NK-92 treated with Interleukin-12 subunit alpha and Interleukin-12 subunit beta, amount 100 ng/mL, for 24 hours (cell line): ENCODE measurements at regions not wholly inside any gene's neighbourhood (a gene's known extent, or its start where the extent isn't known, plus 50 kb on each side); places are given as distances from the start of the nearest gene placed in this dataset.

Experiments
- DNase-seq: peaks from one replicate; lab custom pipeline; 2025; lab: John Stamatoyannopoulos, UW

DNA sequence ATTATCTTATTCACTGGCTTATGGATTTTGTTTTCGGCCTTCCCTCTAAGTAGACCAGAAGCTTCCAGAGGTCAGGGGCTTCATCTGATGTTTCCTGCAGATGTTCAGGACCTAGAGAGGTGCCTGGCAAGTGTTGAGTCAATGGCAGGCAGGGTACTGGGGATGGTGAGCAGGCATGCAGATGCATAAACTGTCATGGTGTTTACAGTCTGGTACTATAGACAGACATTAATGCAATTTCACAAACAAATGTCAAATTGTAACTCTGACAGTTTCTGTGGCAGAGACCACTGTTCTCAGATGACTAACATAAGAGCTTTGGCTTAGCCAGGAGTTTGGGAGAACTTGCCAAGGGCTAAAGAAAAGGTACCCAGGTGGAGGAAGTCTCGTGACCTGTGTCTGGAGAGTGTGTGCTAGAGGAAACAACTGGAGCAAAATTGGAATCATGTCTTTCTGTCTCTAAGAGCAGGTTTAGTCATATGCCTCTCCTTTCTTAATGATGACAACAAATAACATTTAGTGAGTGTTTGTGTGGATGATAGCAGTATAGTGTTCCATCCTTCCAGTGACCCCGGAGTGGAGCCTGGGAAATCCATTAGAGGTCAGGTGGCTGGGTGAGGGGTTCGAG lies 53.7 kb upstream of the TRAK1 start:
- no peak for DNase-seq

DNA sequence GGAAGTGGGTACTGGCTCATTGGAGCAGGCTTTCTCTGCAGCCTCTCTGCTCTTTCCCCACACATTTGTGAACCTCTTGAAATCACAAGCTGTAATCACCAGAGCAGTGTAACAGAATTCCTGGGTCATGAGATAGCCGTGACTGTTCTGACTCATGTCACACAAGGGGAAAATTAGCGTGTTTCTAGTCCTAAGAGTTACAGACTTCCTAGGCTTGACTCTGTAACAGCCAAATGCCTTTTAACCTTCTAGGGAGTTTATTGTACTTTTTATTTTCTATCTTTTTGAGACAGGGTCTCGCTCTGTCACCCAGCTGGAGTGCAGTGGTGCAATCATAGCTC lies 54.7 kb upstream of the TRAK1 start:
- DNase-seq: no peak

DNA sequence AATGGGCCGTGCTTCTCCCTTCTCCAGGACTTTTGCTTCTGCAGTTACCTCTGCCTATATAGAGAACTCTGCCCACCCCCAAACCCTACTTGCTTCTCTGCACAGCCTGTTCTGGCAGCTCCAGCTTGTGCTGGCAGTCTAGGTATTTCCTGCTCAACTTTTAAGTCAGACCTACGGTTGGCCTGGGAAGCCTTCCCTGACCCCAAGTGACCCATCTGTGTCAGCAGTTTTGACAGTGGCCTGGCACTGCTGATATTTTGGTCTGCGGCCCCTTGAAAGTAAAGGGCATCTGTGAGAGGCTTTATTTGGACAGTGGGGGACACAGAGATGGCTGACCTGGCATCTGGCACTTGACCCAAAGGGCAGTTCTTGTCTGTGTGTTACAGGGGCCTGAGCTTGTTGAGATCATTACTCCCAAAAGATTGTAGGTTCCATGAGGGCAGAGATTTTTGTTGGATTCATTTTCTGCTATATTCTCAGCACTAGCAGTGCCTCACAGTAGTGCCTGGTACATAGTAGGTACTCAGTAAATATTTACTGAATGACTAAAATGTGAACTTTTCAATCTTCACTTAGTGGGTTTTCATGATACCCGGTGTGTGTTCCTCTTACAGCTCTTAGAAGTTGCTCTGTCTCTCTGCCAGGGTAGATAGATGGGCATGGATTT lies 55.2 kb upstream of the TRAK1 start:
- DNase-seq: no peak

DNA sequence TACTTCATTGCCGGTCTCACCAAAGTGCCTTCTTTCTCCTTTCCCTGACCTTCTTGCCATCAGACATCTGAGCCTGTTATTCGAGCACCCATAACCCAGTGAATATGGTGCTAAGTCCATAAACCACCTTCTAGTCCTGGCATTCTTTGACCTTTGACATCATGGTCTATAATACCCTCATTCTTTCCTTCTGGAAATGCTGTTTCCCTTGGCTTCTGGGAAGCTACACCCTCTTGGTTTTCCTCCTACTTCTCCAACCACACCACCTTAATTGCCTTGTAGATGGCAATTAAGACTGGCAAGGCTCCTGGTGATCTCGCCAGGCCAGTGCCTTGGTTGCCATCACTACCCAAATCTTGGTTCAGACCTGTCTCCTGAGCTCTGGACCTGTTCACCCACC lies 56.1 kb upstream of the TRAK1 start:
- no peak for DNase-seq

DNA sequence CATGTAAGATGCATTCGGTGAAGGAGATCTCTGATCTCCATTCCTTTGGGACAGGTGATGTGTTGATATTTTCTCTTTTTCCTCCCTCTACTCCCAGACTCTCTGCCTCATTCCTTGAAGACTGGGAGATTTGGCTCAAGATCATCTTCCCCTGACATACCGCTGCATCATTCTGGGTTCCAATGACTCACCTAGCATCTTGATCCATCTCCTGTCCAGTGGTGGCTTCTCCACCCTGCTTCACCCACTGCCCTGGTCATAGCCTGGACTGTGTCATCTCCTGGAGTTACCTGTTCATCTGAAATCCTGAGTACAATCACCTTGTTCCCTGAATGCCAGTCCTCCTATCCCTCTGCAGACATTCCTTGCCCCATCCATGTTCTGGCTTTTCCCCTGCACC lies 57.4 kb upstream of the TRAK1 start:
- no peak for DNase-seq

DNA sequence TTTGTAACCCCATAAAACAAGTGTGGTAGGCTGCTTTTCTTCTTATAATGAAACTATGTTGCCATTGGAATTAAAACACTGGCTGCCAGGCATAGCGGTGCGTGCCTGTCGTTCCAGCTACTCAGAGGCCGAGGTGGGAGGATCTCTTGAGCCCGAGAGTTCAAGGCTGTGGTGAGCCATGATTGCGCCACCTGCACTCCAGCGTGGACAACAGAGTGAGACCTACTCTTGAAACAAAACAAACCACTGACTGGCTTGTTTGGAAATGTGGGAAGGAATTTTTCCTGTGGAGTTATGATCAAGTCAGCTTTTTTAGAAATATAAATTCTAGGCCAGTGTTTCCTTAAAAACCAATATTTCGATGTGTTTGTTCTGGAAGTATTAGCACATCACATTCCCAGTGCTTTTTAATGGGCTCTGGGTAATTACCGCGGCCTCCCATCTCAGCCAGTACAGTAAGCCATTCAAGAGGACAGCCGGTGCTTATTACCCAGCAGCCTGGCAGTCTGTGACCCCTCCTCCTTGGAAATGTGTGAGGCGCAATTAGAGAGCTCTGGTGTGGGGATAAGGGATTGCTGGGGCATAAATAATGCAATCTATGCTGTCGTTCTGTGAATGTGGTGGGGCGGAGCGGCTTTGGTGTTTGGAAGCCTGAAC lies 58.3 kb upstream of the TRAK1 start:
- no peak for DNase-seq

DNA sequence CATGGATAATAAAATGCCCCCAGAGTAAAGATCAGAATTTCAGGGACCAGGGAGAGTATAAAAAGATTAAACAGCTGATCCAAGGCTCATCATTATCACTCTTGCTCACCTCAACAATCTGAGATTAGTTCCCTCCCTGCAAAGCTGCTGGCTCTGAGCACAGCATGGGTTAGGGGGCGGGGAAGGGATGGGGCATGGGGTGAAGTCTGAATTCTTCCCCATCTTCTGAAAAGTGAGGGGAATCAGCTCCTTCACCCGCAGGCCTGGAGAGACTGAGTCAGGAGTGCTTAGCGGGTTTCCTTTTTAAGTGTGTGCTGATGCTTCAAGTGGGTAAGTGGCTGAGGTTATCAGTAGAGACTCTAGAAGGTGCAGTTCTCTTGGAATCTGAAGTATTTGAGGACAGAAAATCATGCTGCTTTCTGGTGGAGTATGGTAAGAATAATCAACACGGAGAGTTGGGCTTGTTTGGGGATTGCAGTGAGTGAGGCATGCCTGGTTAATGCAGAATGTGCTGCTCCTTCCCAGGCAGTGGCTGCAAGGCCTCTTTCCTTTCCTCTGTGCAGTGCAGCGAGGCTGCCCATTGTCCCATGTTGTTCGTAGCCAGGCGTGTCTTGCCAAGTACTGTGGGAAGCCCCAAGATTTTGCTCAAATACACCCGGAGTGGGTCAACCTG lies 59.2 kb upstream of the TRAK1 start:
- no peak for DNase-seq

DNA sequence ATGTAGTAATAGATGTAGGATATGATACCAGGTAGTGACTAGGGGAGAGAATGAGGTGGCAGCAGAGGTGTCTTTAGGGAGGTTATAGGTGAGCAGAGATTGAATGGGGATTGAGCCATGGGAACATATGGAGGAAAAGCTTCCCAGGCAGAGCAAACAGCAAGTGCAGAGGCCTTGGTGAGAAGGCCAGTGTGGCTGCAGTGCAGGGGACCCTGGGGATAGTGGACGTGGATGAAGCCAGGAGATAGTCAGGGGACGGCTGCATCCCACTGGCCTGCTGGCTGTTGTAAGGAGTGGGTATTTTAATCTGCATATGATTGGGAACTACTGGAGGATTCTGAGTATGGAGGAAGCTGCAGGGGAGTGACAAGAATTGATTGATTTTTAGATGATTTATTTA lies 62.7 kb upstream of the TRAK1 start:
- DNase-seq: no peak

DNA sequence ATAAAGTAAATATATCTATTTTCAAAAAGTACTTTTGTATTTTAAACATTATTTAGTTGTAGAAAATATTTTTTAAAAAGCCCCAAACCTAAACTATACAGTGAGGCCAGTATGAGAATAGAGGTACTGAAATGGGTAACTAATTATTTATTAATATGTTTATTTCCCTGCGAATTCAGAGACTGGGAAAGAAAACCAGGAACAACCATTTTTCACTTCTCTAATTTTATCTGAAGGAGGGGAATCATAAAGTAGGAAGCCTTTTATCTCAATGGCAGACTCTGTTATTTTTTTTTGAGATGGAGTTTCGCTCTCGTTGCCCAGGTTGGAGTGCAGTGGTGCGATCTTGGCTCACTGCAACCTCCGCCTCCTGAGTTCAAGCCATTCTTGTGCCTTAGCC lies 63.6 kb upstream of the TRAK1 start:
- DNase-seq: no peak

DNA sequence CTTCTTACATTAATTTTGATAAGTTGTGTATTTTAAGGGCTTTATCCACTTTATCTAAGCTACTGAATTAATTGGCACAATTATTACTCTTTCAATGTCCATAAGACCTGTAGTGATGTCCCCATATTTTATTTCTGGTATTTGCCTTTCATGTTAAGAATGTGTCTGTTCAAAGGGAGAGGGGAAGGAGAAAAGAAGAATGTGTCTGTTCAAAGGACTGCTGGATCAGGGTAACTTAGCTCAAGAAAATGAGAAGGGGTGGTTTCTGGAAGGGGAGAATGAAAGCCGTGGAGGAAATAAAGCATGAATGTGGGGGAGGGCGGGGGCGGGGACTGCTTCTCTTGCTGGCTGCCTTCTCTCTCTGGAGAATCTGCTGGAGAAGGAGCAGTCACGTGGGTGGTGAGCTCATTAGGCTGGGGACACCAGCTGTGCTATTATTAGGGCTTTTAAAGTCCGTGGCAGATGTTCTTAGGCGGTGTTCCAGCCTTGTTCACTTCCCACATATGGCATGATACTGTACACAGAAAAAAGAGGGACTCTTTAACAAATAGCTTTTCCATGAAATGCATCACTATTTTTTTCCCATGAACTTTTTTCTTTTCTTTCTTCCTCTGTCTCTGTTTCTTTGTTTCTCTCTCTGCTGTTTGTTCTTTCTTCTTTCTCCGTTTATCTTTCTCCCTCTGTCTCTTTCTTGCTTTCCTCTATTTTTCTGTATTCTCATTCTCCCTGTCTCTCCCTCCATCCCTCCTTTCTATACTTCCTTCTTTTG lies 63.7 kb upstream of the ULK4 start:
- DNase-seq: no peak

DNA sequence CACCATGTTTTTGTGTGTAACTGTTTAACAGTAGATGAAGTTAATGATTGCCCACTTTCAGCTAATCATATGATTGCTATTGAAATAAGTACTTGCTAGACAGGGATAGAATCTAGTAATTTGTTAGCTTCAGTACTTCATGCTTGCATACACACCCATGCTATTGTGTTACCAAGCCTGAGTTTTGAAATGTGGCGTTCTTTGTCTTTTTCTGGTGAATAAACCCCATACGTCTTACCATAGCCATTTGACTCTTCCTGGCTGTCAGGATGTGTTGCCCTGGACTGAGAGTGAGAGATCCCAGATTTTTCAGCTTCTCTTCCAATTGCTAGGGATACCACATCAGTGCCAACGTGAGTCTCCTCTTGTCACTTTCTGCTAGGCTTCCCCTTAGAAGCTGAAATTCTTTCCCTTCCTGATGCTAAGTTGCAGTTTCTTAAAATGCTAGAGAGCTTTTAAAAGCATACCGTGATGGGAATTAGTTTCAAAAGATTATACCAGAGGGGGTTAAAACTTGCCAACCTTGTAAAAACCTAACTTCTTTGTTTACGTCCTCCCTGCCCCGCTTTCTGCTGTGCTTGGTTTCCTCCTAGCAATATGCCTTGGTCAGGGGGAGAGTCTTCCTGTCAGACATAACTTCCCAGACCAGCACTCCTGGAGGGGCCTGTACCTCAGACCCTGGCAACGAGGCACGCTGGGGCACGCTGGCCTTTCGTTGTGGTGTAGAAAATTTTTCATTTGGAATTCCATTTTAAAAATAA lies 62.9 kb upstream of the ULK4 start:
- no peak for DNase-seq

DNA sequence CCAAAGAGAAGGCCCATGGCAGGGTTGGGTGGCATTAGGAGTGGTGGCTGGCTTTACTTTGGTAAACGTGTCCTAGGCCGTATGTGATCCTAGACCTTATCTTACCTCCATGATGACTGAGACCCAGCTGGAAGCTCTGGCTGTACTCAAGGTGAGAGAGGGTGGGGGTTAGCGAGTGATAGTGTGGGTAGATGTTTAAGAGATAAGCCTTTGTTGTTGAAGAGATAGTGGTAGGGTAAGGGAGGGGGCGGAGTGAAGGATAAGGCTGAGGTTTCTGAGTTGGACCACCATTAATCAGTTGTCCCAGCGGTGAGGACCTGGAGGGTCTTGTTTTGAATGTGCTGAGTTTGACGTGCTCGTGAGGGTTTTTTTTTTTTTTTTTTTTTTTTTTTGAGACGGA lies 61.5 kb upstream of the ULK4 start:
- DNase-seq: no peak

DNA sequence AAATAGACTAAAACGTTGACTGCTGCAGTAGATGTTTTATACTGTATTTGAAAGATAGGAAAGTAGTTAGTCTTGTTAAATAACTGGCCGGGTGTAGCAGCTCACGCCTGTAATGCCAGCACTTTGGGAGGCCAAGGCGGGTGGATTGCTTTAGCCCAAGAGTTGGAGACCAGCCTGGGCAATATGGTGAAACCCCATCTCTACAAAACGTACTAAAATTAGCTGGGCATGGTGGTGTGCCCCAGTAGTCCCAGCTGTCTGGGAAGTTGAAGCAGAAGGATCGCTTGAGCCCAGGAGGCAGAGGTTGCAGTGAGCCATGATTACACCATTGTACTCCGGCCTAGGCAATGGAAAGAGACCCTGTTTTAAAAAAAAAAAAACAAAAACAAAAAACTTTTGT lies 60.5 kb upstream of the ULK4 start:
- DNase-seq: no peak

DNA sequence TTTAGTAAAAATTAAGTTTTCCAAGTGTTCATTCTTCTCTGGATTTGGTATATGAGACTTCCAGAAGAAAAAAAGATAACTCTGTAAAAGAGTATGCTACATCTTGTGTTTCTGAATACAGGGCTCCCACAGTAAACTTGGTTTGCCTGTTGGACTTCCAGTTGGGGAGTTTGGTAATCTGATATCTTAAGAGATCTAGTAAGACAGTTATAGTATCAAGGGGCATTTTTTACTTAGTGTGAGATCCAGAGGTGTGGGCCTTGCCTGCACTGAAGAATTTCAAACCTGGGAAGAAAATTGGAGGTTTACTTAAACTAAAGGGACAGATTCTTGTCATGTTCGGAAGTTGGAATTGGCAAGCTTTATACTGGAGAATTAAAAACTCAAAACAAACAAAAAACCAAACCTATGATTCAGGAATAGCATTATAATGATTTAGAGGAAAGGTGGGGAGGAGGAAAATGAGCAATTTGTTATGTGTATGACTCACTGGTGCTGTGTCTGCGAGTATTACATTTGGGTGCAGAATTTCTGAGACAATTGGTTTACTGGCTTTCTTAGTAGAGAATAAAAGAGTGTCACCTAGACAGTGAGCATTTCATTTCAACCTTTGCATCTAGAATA lies 58.9 kb upstream of the ULK4 start:
- DNase-seq: no peak

DNA sequence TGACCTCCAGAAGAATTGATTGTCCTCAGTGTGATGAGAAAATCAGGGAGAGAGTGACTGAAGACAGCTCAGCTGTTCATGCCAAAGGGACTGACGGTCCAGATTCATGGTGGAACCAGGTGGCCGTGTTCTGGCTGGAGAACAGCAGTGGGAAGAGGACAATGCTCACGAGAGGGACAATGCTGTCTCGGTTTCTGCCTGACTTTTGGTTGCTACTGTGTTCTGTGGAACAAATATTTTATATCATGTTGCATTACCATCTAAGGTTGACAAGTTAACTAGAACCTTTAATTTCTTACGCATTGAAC lies 58.0 kb upstream of the ULK4 start:
- DNase-seq: no peak

DNA sequence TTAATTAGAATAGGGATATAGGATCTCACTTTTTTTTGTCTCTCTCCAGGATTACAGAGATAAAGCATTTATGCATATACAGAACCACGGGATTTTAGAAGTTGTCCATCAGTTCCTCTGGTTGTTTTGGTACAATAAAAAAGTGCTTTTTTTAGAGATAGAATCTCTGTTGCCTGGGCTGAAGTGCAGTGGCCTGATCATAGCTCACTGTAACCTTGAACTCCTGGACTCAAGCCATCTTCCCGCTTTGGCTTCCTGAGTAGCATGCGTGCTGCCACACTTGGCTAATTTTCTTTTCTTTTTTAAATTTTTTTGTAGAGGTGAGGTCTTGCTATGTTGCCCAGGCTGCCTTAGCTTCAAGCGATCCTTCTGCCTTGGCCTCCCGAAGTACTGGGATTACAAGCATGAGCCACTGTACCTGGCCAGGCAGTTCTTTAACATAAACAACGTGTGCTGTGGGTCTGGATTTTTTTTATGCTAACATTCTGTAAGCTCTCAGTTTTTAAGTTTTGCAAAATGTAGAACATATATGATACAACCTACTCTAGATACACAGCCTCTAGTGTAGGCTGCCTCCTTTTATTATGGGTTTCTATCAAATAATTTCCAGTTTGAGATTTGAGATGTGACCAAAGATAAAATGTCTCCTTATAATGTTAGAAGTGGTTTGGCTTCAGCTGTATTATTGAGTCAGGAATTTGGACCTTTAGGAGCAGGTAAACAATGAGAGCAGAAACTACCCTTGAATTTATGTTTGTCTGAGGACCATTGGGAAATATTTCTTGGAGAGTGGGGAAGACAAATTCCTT lies 57.4 kb upstream of the ULK4 start:
- DNase-seq: no peak

DNA sequence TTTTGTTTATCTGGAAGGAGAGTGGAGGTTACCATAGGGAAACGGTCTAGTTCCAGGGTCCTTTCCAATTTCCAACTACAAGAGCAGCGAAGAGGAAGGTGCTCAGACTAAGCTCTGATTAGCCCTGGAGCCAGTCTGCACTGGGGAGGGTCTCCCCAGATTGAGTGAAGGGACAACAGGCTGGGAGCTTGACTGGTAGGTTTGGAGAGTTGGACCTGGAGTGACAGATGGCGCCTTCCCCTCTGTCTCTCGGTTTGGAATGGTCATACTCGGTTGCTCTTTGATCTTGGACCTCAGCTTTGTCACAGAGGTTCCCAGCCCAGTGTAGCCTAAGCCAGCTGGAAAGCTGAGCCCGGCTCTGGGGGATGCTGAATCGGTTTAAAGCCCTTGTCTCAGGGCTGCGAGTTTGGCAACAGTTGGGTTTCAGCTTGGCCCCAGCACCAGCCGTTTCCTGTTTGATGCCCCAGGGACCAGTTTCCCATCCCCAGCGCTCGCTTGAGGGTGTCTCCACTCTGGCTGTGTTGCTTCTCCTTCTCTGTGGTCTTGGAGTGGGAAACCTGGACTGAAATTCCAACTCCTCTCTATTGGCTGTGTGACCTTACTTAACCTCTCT lies 53.1 kb upstream of the ULK4 start:
- DNase-seq: no peak

DNA sequence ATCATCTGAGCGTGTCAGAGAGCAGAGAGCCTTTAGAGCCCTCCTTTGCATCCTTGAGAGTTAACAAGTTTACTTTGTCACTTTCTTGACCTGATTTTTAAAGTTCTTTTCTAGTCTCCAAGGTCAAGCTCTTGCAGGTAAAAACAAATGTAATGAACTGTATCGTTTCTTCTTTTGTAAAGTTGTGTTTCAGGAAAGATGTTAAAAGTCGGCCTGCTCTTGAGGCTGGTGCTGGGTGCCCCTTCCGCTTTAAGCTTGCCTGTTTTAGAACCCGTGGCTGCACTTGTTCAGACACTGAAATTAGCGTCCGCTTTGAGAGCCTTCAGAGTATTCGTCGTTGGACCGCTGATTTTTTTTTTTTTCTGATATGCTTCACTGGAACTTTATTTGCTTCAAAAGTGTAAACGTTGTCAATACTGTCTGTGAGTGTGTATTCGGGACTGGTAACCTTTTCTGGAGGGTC lies 52.6 kb upstream of the ULK4 start:
- no peak for DNase-seq

DNA sequence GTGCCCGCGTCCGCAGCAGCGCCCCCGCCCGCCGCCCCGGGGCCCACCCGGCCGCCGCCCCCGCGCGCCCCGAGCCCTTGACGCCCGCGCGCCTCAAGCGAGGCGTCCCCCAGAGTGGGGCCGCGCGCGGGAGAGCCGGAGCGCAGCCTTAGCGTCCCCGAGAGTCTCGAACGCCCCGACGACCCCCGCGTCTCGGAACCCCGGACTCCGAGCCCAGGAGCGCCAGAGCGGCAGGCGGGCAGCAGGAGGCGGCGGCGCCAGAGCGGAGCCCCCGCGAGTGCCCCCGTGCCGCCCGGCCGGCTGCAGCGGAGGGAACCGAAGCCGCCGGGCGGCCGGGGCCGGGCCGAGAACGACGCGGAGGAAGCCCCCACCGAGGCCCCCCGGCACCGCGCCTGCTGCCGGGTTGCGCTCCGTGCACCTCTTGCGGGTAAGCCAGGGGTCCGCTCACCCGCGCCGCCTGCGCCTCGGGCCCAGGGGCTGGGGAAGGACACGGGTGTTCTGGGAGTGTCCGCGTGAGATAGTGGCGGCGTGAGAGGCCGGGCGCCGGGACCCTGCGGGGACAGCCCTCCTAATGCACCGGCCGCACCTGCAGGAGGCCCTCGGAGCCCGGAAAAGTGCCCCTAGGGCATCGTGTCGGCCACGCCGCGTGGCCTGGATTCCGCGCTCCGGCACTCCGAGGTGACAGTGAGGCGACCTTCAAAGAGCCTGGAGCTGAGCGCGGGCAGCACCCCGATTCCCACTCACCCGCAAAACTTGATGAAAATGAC lies 52.0 kb upstream of the ULK4 start:
- DNase-seq: no peak
